GM23338 (cell line): ENCODE measurements at regions not wholly inside any gene's neighbourhood (a gene's known extent, or its start where the extent isn't known, plus 50 kb on each side); places are given as distances from the start of the nearest gene placed in this dataset.

Experiments
- ATAC-seq: fragments of 200-7000 bp; cut with Tn5 transposase; 3 replicates; pipeline ENCODE4 v1.9.1; 2020
- DNase-seq: peaks from one replicate; pipeline ENCODE4 v3.0.0-alpha.2; 2015; ENCODE audit warnings: low spot score
- H2AFZ ChIP-seq: fragments of 200-600 bp; sonication (generic); 2 replicates; pipeline ENCODE4 v1.8.0; 2016; ENCODE audit warnings: antibody characterized with exemption, mild to moderate bottlenecking, moderate library complexity
- H3F3A ChIP-seq: fragments of 200-600 bp; sonication (generic); replicated peaks from 2 replicates; pipeline ENCODE4 v1.8.0; 2017; ENCODE audit warnings: antibody characterized with exemption, mixed run types, low read depth
- H3K27ac ChIP-seq: fragments of 200-600 bp; sonication (generic); 2 replicates; pipeline ENCODE4 v1.6.1; 2016; ENCODE audit warnings: low read depth
- H3K27me3 ChIP-seq: fragments of 200-600 bp; sonication (generic); 2 replicates; pipeline ENCODE4 v1.8.0; 2016; ENCODE audit warnings: mild to moderate bottlenecking, mixed run types, moderate library complexity; ENCODE audit not compliant: insufficient read depth
- H3K36me3 ChIP-seq: fragments of 200-600 bp; sonication (generic); 2 replicates; pipeline ENCODE4 v1.8.0; 2016; ENCODE audit warnings: mild to moderate bottlenecking; ENCODE audit not compliant: insufficient read depth
- H3K4me1 ChIP-seq: fragments of 200-600 bp; sonication (generic); 2 replicates; pipeline ENCODE4 v1.8.0; 2016; ENCODE audit warnings: mild to moderate bottlenecking, moderate library complexity; ENCODE audit not compliant: insufficient read depth
- H3K4me2 ChIP-seq: fragments of 200-600 bp; sonication (generic); 2 replicates; pipeline ENCODE4 v1.7.1; 2017; ENCODE audit warnings: mixed run types
- H3K4me3 ChIP-seq: fragments of 200-600 bp; sonication (generic); 2 replicates; pipeline ENCODE4 v1.6.1; 2016; ENCODE audit warnings: mixed run types
- H3K79me2 ChIP-seq: fragments of 200-600 bp; sonication (generic); replicated peaks from 2 replicates; pipeline ENCODE4 v1.8.0; 2017; ENCODE audit warnings: mild to moderate bottlenecking; ENCODE audit not compliant: insufficient read depth
- H3K9me2 ChIP-seq: fragments of 200-600 bp; sonication (generic); 2 replicates; pipeline ENCODE4 v1.8.0; 2017; ENCODE audit not compliant: insufficient read depth
- H4K20me1 ChIP-seq: fragments of 200-600 bp; sonication (generic); replicated peaks from 2 replicates; pipeline ENCODE4 v1.8.0; 2017; ENCODE audit warnings: mild to moderate bottlenecking; ENCODE audit not compliant: insufficient read depth
- H3K27ac Mint-ChIP-seq: 2 replicates; pipeline ENCODE4 v1.8.0; 2020; ENCODE audit warnings: inconsistent platforms, mild to moderate bottlenecking, moderate library complexity, mixed read lengths
- H3K27me3 Mint-ChIP-seq: 3 replicates; pipeline ENCODE4 v1.8.0; 2022; ENCODE audit warnings: low read depth, mild to moderate bottlenecking, moderate library complexity, mixed read lengths, inconsistent platforms; ENCODE audit not compliant: insufficient read depth, poor library complexity
- H3K36me3 Mint-ChIP-seq: 3 replicates; pipeline ENCODE4 v1.8.0; 2021; ENCODE audit warnings: low read depth, mild to moderate bottlenecking, inconsistent platforms, moderate library complexity, mixed read lengths
- H3K4me1 Mint-ChIP-seq: 3 replicates; pipeline ENCODE4 v1.8.0; 2020; ENCODE audit warnings: mild to moderate bottlenecking, inconsistent platforms, mixed read lengths
- H3K4me3 Mint-ChIP-seq: 3 replicates; pipeline ENCODE4 v1.8.0; 2021; ENCODE audit warnings: moderate library complexity, mild to moderate bottlenecking, inconsistent platforms, mixed read lengths
- H3K9me3 Mint-ChIP-seq: 3 replicates; pipeline ENCODE4 v1.8.0; 2020; ENCODE audit warnings: moderate library complexity, mild to moderate bottlenecking, inconsistent platforms, mixed read lengths
- CREB1 ChIP-seq: fragments of 250-450 bp; sonication (Bioruptor Pico); IDR thresholded peaks from 2 replicates; pipeline ENCODE4 v1.5.0; 2020; ENCODE audit warnings: low read depth, mild to moderate bottlenecking, moderate library complexity
- CTCF ChIP-seq, 2 experiments: fragments of 200-600 bp in 1 of 2; sonication (generic) in 1 of 2; conservative IDR thresholded peaks; 2 replicates each; pipeline versions ENCODE4 v1.5.1 to v1.6.1; 2016 to 2017; ENCODE audit warnings: antibody characterized with exemption in 2 of 2, low read depth in 2 of 2, mild to moderate bottlenecking in 2 of 2, moderate library complexity in 1 of 2
- ETS1 ChIP-seq: IDR thresholded peaks from 2 replicates; pipeline ENCODE4 v1.6.1; 2016; ENCODE audit warnings: antibody characterized with exemption
- EZH2phosphoT487 ChIP-seq: fragments of 200-600 bp; sonication (generic); IDR thresholded peaks from one replicate; pipeline ENCODE4 v1.8.1; 2018; ENCODE audit warnings: antibody characterized with exemption; ENCODE audit not compliant: unreplicated experiment
- JUNB ChIP-seq: IDR thresholded peaks from one replicate; pipeline ENCODE4 v1.6.1; 2016; ENCODE audit warnings: antibody characterized with exemption; ENCODE audit not compliant: unreplicated experiment
- POLR2AphosphoS5 ChIP-seq: IDR thresholded peaks from 2 replicates; pipeline ENCODE4 v1.6.1; 2016; ENCODE audit warnings: antibody characterized with exemption, low read depth
- ZNF114 ChIP-seq: fragments of 250-450 bp; sonication (Bioruptor Pico); IDR thresholded peaks from 2 replicates; pipeline ENCODE4 v1.5.0; 2020; ENCODE audit warnings: mild to moderate bottlenecking, moderate library complexity
- TF ChIP-seq, protein P1 (sequence below): IDR thresholded peaks from one replicate; pipeline ENCODE4 v1.6.1; 2018; ENCODE audit warnings: antibody characterized with exemption; ENCODE audit not compliant: unreplicated experiment
- TF ChIP-seq, protein P2 (sequence below): fragments of 250-450 bp; sonication (Bioruptor Pico); IDR thresholded peaks from 2 replicates; pipeline ENCODE4 v1.5.0; 2020; ENCODE audit warnings: mild to moderate bottlenecking, moderate library complexity

DNA sequence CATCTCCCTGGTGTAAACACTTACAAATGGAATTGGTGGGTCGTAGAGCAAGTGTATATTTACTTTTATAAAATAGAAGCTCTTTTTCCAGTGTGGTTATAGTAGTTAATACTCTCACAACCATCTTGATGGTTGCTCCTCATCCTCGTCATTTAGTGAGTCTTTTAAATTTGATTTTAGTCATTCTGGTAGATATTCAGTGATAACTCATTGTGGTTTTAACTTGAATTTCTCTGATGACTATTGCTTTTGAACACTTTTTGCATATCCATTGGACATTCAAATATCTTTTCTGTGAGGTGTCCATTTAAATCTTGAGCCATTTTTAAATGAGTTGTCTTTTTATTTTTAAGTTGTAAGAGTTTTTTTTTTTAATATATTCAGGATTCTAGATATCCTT lies 189.2 kb upstream of the PHACTR1 start:
- Mint-ChIP-seq H3K4me1 (peaks cover 7% of the 10 kb centered on the region), H3K4me3 (no peak overlapping the region), H3K27me3 (peaks cover 1% of the 10 kb centered on the region), H3K27ac (no peak overlapping the region), H3K36me3 (no peaks in the 10 kb centered on the region), H3K9me3 (no peaks in the 10 kb centered on the region)
- H4K20me1 ChIP-seq: no peaks in the 10 kb centered on the region
- H3K27ac ChIP-seq: no peak overlapping the region
- no peaks in the 10 kb centered on the region for H3F3A ChIP-seq
- 0 out of 2 replicates have a peak, but pooled peaks cover 4% of the 10 kb centered on the region for H3K9me2 ChIP-seq
- H3K4me3 ChIP-seq: no peak overlapping the region
- ATAC-seq (no peak), DNase-seq (no peak)
- H3K79me2 ChIP-seq: no peaks in the 10 kb centered on the region
- TF ChIP-seq ETS1: no peak
- H3K27me3 ChIP-seq: no peaks in the 10 kb centered on the region
- H2AFZ ChIP-seq: no peak overlapping the region
- no peaks in the 10 kb centered on the region for H3K36me3 ChIP-seq
- H3K4me2 ChIP-seq: no peak overlapping the region
- H3K4me1 ChIP-seq: 0 out of 2 replicates have a peak, but pooled peaks cover 7% of the 10 kb centered on the region

DNA sequence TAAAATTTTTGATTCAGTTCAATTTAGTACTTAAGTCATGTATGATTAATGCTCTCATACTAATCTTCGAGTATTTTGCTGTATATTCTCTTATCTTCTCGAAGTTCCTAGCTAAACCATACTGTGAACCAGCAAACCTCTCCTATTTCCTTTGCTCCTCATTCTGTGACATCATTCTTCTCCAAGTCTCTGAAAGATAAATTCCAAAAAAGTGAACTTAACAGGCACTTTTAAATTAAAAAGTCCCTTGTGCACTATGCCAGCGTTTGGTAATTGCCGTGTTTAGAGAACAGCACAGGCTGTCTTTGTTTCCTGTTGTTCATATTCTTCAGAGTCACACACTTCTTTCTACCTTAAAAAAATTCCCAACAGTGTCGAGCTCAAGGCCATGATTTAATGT lies 188.4 kb upstream of the PHACTR1 start:
- H4K20me1 ChIP-seq: no peaks in the 10 kb centered on the region
- Mint-ChIP-seq H3K36me3 (no peaks in the 10 kb centered on the region), H3K4me3 (no peak overlapping the region), H3K27ac (no peak overlapping the region), H3K4me1 (peaks cover 7% of the 10 kb centered on the region), H3K27me3 (peaks cover 1% of the 10 kb centered on the region), H3K9me3 (no peaks in the 10 kb centered on the region)
- ATAC-seq (no peak), DNase-seq (no peak)
- H3K9me2 ChIP-seq: 0 out of 2 replicates have a peak, but pooled peaks cover 4% of the 10 kb centered on the region
- H3K27ac ChIP-seq: no peak overlapping the region
- H3K36me3 ChIP-seq: no peaks in the 10 kb centered on the region
- H3K27me3 ChIP-seq: no peaks in the 10 kb centered on the region
- no peak overlapping the region for H3K4me2 ChIP-seq
- H2AFZ ChIP-seq: peak overlapping the region; percentile 85
- no peaks in the 10 kb centered on the region for H3F3A ChIP-seq
- H3K79me2 ChIP-seq: no peaks in the 10 kb centered on the region
- no peak overlapping the region for H3K4me3 ChIP-seq
- H3K4me1 ChIP-seq: 0 out of 2 replicates have a peak, but pooled peaks cover 7% of the 10 kb centered on the region
- TF ChIP-seq EZH2phosphoT487 (no peak), JUNB (no peak), ZNF114 (CRISPR knock-in tag) (no peak), CREB1 (no peak), POLR2AphosphoS5 (no peak), CTCF (conservative IDR thresholded peaks at IDR 0.05; ENCODE audit: low read depth in 2 of 2) (no peak)
- TF ChIP-seq, protein P1, sequence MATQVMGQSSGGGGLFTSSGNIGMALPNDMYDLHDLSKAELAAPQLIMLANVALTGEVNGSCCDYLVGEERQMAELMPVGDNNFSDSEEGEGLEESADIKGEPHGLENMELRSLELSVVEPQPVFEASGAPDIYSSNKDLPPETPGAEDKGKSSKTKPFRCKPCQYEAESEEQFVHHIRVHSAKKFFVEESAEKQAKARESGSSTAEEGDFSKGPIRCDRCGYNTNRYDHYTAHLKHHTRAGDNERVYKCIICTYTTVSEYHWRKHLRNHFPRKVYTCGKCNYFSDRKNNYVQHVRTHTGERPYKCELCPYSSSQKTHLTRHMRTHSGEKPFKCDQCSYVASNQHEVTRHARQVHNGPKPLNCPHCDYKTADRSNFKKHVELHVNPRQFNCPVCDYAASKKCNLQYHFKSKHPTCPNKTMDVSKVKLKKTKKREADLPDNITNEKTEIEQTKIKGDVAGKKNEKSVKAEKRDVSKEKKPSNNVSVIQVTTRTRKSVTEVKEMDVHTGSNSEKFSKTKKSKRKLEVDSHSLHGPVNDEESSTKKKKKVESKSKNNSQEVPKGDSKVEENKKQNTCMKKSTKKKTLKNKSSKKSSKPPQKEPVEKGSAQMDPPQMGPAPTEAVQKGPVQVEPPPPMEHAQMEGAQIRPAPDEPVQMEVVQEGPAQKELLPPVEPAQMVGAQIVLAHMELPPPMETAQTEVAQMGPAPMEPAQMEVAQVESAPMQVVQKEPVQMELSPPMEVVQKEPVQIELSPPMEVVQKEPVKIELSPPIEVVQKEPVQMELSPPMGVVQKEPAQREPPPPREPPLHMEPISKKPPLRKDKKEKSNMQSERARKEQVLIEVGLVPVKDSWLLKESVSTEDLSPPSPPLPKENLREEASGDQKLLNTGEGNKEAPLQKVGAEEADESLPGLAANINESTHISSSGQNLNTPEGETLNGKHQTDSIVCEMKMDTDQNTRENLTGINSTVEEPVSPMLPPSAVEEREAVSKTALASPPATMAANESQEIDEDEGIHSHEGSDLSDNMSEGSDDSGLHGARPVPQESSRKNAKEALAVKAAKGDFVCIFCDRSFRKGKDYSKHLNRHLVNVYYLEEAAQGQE: no peak
- TF ChIP-seq, protein P2, sequence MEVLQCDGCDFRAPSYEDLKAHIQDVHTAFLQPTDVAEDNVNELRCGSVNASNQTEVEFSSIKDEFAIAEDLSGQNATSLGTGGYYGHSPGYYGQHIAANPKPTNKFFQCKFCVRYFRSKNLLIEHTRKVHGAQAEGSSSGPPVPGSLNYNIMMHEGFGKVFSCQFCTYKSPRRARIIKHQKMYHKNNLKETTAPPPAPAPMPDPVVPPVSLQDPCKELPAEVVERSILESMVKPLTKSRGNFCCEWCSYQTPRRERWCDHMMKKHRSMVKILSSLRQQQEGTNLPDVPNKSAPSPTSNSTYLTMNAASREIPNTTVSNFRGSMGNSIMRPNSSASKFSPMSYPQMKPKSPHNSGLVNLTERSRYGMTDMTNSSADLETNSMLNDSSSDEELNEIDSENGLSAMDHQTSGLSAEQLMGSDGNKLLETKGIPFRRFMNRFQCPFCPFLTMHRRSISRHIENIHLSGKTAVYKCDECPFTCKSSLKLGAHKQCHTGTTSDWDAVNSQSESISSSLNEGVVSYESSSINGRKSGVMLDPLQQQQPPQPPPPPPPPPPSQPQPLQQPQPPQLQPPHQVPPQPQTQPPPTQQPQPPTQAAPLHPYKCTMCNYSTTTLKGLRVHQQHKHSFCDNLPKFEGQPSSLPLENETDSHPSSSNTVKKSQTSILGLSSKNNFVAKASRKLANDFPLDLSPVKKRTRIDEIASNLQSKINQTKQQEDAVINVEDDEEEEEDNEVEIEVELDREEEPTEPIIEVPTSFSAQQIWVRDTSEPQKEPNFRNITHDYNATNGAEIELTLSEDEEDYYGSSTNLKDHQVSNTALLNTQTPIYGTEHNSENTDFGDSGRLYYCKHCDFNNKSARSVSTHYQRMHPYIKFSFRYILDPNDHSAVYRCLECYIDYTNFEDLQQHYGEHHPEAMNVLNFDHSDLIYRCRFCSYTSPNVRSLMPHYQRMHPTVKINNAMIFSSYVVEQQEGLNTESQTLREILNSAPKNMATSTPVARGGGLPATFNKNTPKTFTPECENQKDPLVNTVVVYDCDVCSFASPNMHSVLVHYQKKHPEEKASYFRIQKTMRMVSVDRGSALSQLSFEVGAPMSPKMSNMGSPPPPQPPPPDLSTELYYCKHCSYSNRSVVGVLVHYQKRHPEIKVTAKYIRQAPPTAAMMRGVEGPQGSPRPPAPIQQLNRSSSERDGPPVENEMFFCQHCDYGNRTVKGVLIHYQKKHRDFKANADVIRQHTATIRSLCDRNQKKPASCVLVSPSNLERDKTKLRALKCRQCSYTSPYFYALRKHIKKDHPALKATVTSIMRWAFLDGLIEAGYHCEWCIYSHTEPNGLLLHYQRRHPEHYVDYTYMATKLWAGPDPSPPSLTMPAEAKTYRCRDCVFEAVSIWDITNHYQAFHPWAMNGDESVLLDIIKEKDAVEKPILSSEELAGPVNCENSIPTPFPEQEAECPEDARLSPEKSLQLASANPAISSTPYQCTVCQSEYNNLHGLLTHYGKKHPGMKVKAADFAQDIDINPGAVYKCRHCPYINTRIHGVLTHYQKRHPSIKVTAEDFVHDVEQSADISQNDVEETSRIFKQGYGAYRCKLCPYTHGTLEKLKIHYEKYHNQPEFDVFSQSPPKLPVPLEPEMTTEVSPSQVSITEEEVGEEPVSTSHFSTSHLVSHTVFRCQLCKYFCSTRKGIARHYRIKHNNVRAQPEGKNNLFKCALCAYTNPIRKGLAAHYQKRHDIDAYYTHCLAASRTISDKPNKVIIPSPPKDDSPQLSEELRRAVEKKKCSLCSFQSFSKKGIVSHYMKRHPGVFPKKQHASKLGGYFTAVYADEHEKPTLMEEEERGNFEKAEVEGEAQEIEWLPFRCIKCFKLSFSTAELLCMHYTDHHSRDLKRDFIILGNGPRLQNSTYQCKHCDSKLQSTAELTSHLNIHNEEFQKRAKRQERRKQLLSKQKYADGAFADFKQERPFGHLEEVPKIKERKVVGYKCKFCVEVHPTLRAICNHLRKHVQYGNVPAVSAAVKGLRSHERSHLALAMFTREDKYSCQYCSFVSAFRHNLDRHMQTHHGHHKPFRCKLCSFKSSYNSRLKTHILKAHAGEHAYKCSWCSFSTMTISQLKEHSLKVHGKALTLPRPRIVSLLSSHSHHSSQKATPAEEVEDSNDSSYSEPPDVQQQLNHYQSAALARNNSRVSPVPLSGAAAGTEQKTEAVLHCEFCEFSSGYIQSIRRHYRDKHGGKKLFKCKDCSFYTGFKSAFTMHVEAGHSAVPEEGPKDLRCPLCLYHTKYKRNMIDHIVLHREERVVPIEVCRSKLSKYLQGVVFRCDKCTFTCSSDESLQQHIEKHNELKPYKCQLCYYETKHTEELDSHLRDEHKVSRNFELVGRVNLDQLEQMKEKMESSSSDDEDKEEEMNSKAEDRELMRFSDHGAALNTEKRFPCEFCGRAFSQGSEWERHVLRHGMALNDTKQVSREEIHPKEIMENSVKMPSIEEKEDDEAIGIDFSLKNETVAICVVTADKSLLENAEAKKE: no peak
